ENCODE measurements at regions not wholly inside any gene's neighbourhood (a gene's known extent, or its start where the extent isn't known, plus 50 kb on each side); places are given as distances from the start of the nearest gene placed in this dataset.

DNA sequence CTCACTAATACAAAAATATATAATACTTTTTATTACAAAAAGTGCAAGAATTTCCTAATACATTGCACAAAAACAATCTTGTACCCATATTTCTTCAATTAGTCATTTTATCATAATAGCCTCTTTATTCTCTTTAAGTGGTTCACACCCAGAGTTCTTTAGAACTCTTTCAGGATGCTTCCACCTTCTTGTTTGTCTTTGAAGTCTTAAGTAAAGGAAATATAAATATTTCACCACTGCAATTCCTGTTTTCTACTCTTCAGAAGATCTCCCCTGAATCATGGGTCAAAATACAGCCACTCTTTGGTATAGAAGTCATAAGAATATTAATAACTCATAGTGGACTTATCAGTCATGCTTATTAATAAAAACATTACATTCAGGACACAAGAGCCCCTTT, 293.0 kb downstream of the ATPSCKMT start (continued):
- TF ChIP-seq KDM4A (IDR thresholded peaks at IDR 0.05; ENCODE audit: low read depth, low read length, severe bottlenecking) (no peak), MAFK (IDR thresholded peaks at IDR 0.05; ENCODE audit: low read depth, low read length) (no peak), HDAC6 (IDR thresholded peaks at IDR 0.05; ENCODE audit: low read depth, low read length) (no peak), JUND (IDR thresholded peaks at IDR 0.05; ENCODE audit: low read length) (no peak), SRF (IDR thresholded peaks at IDR 0.05; ENCODE audit: low read depth, low read length) (no peak), TCF12 (IDR thresholded peaks at IDR 0.05; ENCODE audit: low read depth, low read length) (no peak)
